22Rv1 (cell line): ENCODE measurements at regions not wholly inside any gene's neighbourhood (a gene's known extent, or its start where the extent isn't known, plus 50 kb on each side); places are given as distances from the start of the nearest gene placed in this dataset.
"Not testable (repeated sequence)": the region's sequence is repeated elsewhere in the genome, so short reads cannot be mapped to it uniquely, and the experiment has no call there.

Source experiments
- H3K27ac ChIP-seq: fragments of 450-650 bp; 2 replicates; pipeline ENCODE4 v1.5.1; 2017
- ZFX ChIP-seq: fragments of 450-650 bp; IDR thresholded peaks from 2 replicates; pipeline ENCODE4 v1.6.1; 2017; ENCODE audit warnings: antibody characterized with exemption, borderline replicate concordance
- TF ChIP-seq, protein P1 (sequence below): fragments of 450-650 bp; IDR thresholded peaks from 2 replicates; pipeline ENCODE4 v1.5.1; 2017; ENCODE audit warnings: mild to moderate bottlenecking

DNA sequence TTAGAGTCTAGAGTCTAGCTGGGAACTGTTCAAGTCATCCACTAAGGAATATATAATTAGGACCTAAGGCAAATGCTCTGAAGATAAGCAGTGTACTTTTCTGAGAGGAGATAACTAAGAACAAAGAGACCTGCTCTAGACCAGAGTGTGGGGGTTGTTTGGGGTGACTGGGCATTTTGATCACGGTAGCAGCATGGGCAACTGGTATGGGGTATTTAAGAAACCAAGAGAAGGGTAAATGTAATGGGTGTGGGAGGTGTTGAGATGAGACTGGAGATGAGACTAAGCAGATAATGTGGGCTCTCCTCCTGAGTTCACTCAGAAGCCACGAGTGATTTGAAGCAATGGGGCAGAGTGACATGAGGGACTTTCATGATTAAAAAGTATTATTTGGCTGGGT lies 1082.9 kb downstream of the GATA3 start:
- TF ChIP-seq, protein P1, sequence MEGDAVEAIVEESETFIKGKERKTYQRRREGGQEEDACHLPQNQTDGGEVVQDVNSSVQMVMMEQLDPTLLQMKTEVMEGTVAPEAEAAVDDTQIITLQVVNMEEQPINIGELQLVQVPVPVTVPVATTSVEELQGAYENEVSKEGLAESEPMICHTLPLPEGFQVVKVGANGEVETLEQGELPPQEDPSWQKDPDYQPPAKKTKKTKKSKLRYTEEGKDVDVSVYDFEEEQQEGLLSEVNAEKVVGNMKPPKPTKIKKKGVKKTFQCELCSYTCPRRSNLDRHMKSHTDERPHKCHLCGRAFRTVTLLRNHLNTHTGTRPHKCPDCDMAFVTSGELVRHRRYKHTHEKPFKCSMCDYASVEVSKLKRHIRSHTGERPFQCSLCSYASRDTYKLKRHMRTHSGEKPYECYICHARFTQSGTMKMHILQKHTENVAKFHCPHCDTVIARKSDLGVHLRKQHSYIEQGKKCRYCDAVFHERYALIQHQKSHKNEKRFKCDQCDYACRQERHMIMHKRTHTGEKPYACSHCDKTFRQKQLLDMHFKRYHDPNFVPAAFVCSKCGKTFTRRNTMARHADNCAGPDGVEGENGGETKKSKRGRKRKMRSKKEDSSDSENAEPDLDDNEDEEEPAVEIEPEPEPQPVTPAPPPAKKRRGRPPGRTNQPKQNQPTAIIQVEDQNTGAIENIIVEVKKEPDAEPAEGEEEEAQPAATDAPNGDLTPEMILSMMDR: no peak
- TF ChIP-seq ZFX: no peak
- H3K27ac ChIP-seq: no peak overlapping the region

DNA sequence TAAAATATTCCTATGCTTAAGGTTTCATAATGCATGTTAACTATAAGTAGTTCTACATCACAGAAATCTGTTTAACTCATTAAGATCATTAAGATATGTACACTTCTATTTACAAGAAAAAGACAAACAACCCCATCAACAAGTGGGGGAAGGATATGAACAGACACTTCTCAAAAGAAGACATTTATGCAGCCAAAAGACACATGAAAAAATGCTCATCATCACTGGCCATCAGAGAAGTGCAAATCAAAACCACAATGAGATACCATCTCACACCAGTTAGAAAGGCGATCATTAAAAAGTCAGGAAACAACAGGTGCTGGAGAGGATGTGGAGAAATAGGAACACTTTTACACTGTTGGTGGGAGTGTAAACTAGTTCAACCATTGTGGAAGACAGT lies 1084.3 kb downstream of the GATA3 start:
- not testable (repeated sequence) for H3K27ac ChIP-seq

DNA sequence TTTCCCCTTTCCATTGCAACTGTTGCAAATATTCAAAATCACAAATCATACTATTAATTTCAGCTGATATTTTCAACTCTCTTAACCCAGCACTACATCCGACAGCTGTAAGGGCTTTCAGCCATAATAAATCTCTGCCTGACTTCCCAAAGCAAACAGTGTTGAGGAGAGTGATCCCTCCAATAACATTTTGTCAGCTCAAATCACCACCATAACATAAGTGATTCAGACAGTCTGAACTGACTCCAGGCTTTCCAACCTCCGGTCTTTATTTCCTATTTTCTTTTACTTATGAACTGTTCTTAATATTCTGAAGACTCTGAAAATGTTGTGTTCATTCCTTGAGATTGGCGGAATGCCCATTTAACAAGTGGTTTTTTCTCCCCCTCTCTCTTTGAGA lies 1085.9 kb downstream of the GATA3 start:
- H3K27ac ChIP-seq: no peak overlapping the region
- TF ChIP-seq, protein P1: no peak
- TF ChIP-seq ZFX: no peak

DNA sequence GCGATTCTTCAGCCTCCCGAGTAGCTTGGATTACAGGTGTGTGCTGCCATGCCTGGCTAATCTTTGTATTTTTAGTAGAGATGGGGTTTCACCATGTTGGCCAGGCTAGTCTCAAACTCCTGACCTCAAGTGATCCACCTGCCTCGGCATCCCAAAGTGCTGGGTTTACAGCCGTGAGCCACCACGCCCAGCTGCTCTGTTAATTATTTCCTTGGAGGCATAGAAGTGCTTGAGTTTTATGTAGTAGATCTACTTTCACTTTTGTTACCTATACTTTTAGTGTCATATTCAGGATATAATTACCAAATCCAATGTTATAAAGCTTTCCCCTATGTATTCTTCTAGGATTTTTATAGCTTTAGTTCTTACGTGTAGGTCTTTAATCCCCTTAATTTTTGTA lies 1093.0 kb downstream of the GATA3 start:
- TF ChIP-seq, protein P1: no peak
- TF ChIP-seq ZFX: no peak
- H3K27ac ChIP-seq: no peak overlapping the region

DNA sequence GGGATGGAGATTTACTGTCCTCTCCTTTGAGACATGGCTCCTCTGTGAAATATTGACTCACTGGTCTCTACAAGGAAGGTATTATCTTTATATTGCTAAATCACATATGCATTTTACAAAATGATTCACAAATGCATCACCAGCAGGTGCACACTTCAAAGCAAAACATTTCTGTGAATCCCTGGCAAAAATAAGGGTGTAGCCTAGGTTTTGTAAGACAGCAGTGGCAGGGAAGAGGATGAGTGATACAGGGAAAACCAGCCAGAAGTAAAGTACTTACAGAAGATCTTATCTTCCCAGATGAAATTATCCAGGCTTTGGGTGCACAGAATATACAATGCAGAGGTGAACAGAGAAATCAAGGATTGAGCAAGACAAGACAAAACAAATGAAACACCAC lies 1094.6 kb downstream of the GATA3 start:
- no peak overlapping the region for H3K27ac ChIP-seq
- TF ChIP-seq ZFX: no peak
- TF ChIP-seq, protein P1: no peak

DNA sequence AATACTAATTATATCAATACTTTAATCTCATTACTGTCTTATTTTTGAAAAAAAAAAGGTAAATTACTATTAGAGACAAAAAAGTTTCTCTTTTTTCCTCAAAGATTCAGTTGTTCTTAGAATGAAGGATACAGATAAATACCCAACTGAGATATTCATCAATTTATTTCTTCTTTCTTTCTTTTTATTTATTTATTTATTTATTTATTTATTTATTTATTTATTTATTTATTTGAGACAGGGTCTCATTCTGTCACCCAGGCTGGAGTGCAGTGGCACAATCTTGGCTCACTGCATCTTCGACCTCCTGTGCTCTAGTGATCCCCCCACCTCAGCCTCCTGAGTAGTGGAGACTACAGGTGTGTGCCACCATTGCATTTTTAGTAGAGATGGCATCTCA lies 1098.6 kb downstream of the GATA3 start:
- not testable (repeated sequence) for H3K27ac ChIP-seq

DNA sequence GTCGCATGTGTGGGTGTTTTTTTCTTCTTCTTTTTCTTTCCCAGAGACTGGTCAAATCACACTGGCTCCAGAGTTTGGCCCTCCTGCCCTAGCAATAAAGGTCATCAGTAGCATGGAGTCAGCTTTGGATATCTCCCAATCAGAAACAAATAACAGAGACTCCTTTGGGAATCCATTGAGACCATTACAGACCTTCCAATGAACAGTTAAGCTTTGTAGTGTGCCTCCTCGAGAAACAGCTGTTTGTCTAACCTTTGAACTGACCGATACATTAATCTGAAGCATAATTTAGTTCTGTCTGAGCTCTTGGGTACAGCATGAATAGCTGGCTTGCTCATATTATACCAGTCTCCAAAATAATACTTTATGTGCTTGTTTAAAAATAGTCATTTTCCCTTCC lies 1103.2 kb downstream of the GATA3 start:
- no peak overlapping the region for H3K27ac ChIP-seq
- TF ChIP-seq, protein P1: no peak
- TF ChIP-seq ZFX: no peak

DNA sequence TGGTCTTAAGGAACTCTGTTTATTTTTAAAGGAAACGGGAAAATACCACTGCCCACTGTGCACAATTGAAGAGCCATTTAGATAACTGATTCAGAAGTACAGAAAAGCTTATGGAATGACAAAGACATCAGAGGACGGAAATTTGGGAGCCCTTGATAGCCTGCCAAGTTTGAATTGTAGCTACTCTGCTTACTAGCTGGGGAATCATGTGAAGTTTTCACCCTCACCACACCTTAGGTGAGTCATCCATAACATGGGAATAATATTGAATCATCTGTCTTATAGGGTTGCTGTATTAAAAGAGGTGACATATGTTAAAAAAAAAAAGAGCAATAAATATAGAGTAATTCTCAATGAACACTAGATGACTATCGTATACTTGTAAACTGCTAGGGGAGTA lies 1104.2 kb downstream of the GATA3 start:
- no peak overlapping the region for H3K27ac ChIP-seq
- TF ChIP-seq, protein P1: no peak
- TF ChIP-seq ZFX: no peak

DNA sequence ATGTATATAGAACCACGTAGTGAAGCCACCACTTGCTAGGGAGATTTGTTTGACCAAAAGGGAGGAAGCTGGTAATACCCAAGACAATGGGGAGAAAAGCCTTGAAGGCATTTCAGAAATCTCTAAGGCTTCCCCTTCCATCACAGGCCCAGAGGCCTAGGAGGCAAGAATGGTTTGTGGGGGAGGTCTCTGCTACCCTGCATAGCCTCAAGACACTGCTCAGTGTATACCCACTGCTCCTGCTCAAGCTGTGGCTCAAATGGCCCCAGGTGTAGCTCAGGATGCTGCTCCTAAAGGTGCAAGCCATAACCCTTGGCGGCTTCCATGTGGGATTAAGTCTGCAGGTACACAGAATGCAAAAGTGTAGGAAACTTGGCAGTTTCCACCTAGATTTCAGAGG lies 1105.8 kb downstream of the GATA3 start:
- H3K27ac ChIP-seq: no peak overlapping the region
- TF ChIP-seq ZFX: no peak
- TF ChIP-seq, protein P1: no peak
